ENCODE measurements at regions not wholly inside any gene's neighbourhood (a gene's known extent, or its start where the extent isn't known, plus 50 kb on each side); places are given as distances from the start of the nearest gene placed in this dataset.

GRCh38 chr10:123373591-123373990 lies 219.4 kb downstream of the BUB3 start:
- no peak for DNase-seq (ENCODE audit: low spot score)
- no peak overlapping the region for H3K27ac ChIP-seq
- ChIA-PET POLR2A (ENCODE audit: low non-redundant PET) (no interaction called here), CTCF (no interaction called here)
- no peak for TF ChIP-seq CTCF (conservative IDR thresholded peaks at IDR 0.05; ENCODE audit: low read depth)

- ChIA-PET CTCF (no interaction called here), POLR2A (ENCODE audit: low non-redundant PET) (no interaction called here)
- DNase-seq (ENCODE audit: low spot score), result no peak
- TF ChIP-seq CTCF (conservative IDR thresholded peaks at IDR 0.05; ENCODE audit: low read depth), result no peak
- H3K27ac ChIP-seq, result no peak overlapping the region
These were observed 220.9 kb downstream of the BUB3 start for GRCh38 chr10:123375097-123375496.

- H3K27ac ChIP-seq, result no peak overlapping the region
- ChIA-PET CTCF (no interaction called here), POLR2A (ENCODE audit: low non-redundant PET) (no interaction called here)
- DNase-seq (ENCODE audit: low spot score), result no peak
- no peak for TF ChIP-seq CTCF (conservative IDR thresholded peaks at IDR 0.05; ENCODE audit: low read depth)
These were observed 221.5 kb downstream of the BUB3 start for GRCh38 chr10:123375738-123376137.

GRCh38 chr10:123377883-123378282 lies 223.7 kb downstream of the BUB3 start:
- POLR2A ChIA-PET (ENCODE audit: low non-redundant PET), result no interaction called here
- no peak overlapping the region for H3K27ac ChIP-seq
- TF ChIP-seq CTCF (conservative IDR thresholded peaks at IDR 0.05; ENCODE audit: low read depth), result no peak
- CTCF ChIA-PET, result no interaction called here
- DNase-seq (ENCODE audit: low spot score), result no peak

GRCh38 chr10:123378302-123378701 lies 224.1 kb downstream of the BUB3 start:
- ChIA-PET CTCF (interaction anchor here (0.9 to 4.9 kb wide), 2 partner anchors 245 to 333 kb away, joined by 5 to 44 read pairs; no protein-coding TSS in a partner anchor), POLR2A (ENCODE audit: low non-redundant PET) (no interaction called here)
- DNase-seq (ENCODE audit: low spot score), result no peak
- no peak overlapping the region for H3K27ac ChIP-seq
- TF ChIP-seq CTCF (conservative IDR thresholded peaks at IDR 0.05; ENCODE audit: low read depth), result no peak

GRCh38 chr10:123379156-123379555 lies 225.0 kb downstream of the BUB3 start:
- CTCF ChIA-PET, result interaction anchor here (0.9 to 4.9 kb wide), 2 partner anchors 246 to 334 kb away, joined by 5 to 44 read pairs; no protein-coding TSS in a partner anchor

More at GRCh38 chr10:123379156-123379555, 225.0 kb downstream of the BUB3 start:
- TF ChIP-seq CTCF (conservative IDR thresholded peaks at IDR 0.05; ENCODE audit: low read depth), result no peak
- POLR2A ChIA-PET (ENCODE audit: low non-redundant PET), result no interaction called here
- H3K27ac ChIP-seq, result no peak overlapping the region
- no peak for DNase-seq (ENCODE audit: low spot score)
